Pancreas (tissue), 10 donors: ENCODE measurements at regions not wholly inside any gene's neighbourhood (a gene's known extent, or its start where the extent isn't known, plus 50 kb on each side); places are given as distances from the start of the nearest gene placed in this dataset.

Source experiments
- ATAC-seq, 4 donors: fragments of 200-7000 bp; cut with Tn5 transposase; one replicate each; pipeline versions ENCODE4 v1.8.0 to v1.9.1; 2020; ENCODE audit warnings: mild to moderate bottlenecking in 4 of 4, moderate library complexity in 4 of 4
- DNase-seq, 6 donors: peaks; one replicate each; pipeline ENCODE4 v3.0.0-alpha.2; 2020
- FAIRE-seq: peaks from 2 replicates; lab custom pipeline; 2012; peaks lifted over from hg19 to GRCh38; lab: Jason Lieb, UNC
- H3K27ac ChIP-seq, 4 donors: fragments of 200-600 bp; sonication (generic); 1 replicate in 3 of 4; 2 replicates in 1 of 4; pipeline versions ENCODE4 v1.5.0 to v1.8.0; 2020
- H3K27me3 ChIP-seq, 4 donors: fragments of 200-600 bp; one replicate each; pipeline ENCODE4 v1.8.0; 2021
- H3K36me3 ChIP-seq, 3 donors: fragments of 200-600 bp; sonication (generic) in 1 of 3; one replicate each; pipeline versions ENCODE4 v1.5.0 to v1.8.0; 2020 to 2021
- H3K4me1 ChIP-seq, 3 donors: fragments of 200-600 bp; one replicate each; pipeline ENCODE4 v1.8.0; 2021
- H3K4me3 ChIP-seq, 4 donors: fragments of 200-600 bp; sonication (generic) in 2 of 4; one replicate each; pipeline versions ENCODE4 v1.5.0 to v1.8.0; 2020 to 2021
- H3K9me3 ChIP-seq, 4 donors: fragments of 200-600 bp; one replicate each; pipeline ENCODE4 v1.8.0; 2021
- CTCF ChIP-seq, 4 donors: fragments of 200-600 bp; sonication (generic) in 3 of 4; IDR thresholded peaks; one replicate each; pipeline versions ENCODE4 v1.5.0 to v1.8.0; 2021; ENCODE audit warnings: antibody characterized with exemption in 4 of 4
- WGBS, 2 donors: extraction: QIAGEN DNeasy Blood & Tissue Kit; methylation state at CpG; one replicate each; pipeline ENCODE4 v1.1.7; 2013; 5-methylcytosine and 5-hydroxymethylcytosine counted together
- intact Hi-C, 3 donors: fragments of 100-400 bp; cut with DNase I; formaldehyde crosslinking; loops; one replicate each; pipeline versions ENCODE4 v1.11.1 to v1.14.2; 2022
- donor health status: healthy with polysubstance abuse.
- donor health status: DM: no; HTN: no; CAD: no; lungs with moderate emphysema.
- donor health status: DM: no; HTN: no; CAD: no.
- donor health status: control.
- donor health status: control.
- donor health status: Bipolar disorder and iron deficiency.
- donor health status: DM: yes; HTN: yes; CAD: no.
- donor health status: DM: no; HTN: no; CAD: no.
- donor health status: DM: no; HTN: no; CAD: no.
- donor health status: DM: yes; HTN: yes; CAD: no.

- no peak for FAIRE-seq
- no peak for DNase-seq
- no peak for ATAC-seq
- Histone ChIP-seq H3K4me1 (peaks cover 0 to 6% (median 4%) of the 10 kb centered on the region in 3 donors), H3K27me3 (no peaks in the 10 kb centered on the region), H3K4me3 (no peak overlapping the region), H3K27ac (no peak overlapping the region), H3K9me3 (no peaks in the 10 kb centered on the region), H3K36me3 (no peaks in the 10 kb centered on the region)
- intact Hi-C loops, result no loop called here
- no peak for TF ChIP-seq CTCF (IDR thresholded peaks at IDR 0.05)
- WGBS, 2 donors, result 93 to 95% methylated on average over 10 of the region's 10 CpGs
These were observed 280.7 kb upstream of the CITED2 start for GRCh38 chr6:139654888-139655782.

GRCh38 chr6:139654309-139654708 is 279.9 kb upstream of the CITED2 start:
- H3K9me3 ChIP-seq, result no peaks in the 10 kb centered on the region
- DNase-seq (no peak), FAIRE-seq (no peak), ATAC-seq (no peak)
- 84 to 92% methylated on average over 5 of the region's 5 CpGs for WGBS, 2 donors
- no peak for TF ChIP-seq CTCF (IDR thresholded peaks at IDR 0.05)
- no peaks in the 10 kb centered on the region for H3K27me3 ChIP-seq
- no peaks in the 10 kb centered on the region for H3K36me3 ChIP-seq
- no peak overlapping the region for H3K27ac ChIP-seq
- intact Hi-C loops, result no loop called here
- H3K4me3 ChIP-seq, result no peak overlapping the region
- H3K4me1 ChIP-seq, result peaks cover 0 to 5% (median 4%) of the 10 kb centered on the region in 3 donors

GRCh38 chr6:139653111-139653510 is 278.7 kb upstream of the CITED2 start:
- no peaks in the 10 kb centered on the region for H3K36me3 ChIP-seq
- intact Hi-C loops, result no loop called here
- no peak for TF ChIP-seq CTCF (IDR thresholded peaks at IDR 0.05)
- no peak for DNase-seq
- peaks cover 0 to 4% (median 0%) of the 10 kb centered on the region in 3 donors for H3K4me1 ChIP-seq
- no peak overlapping the region for H3K4me3 ChIP-seq
- FAIRE-seq, result no peak
- WGBS, 2 donors, result 82 to 89% methylated on average over 4 of the region's 4 CpGs
- no peaks in the 10 kb centered on the region for H3K9me3 ChIP-seq
- no peak for ATAC-seq
- no peaks in the 10 kb centered on the region for H3K27me3 ChIP-seq
- H3K27ac ChIP-seq, result no peak overlapping the region

GRCh38 chr6:139650941-139651340 is 276.5 kb upstream of the CITED2 start:
- Histone ChIP-seq H3K4me3 (no peak overlapping the region), H3K4me1 (peaks cover 0 to under 1% (median 0%) of the 10 kb centered on the region in 3 donors), H3K27ac (no peak overlapping the region), H3K27me3 (no peaks in the 10 kb centered on the region), H3K9me3 (no peaks in the 10 kb centered on the region), H3K36me3 (no peaks in the 10 kb centered on the region)
- intact Hi-C loops, result no loop called here
- 82 to 85% methylated on average over 5 of the region's 5 CpGs for WGBS, 2 donors
- DNase-seq (no peak), ATAC-seq (no peak), FAIRE-seq (no peak)
- TF ChIP-seq CTCF (IDR thresholded peaks at IDR 0.05), result no peak

GRCh38 chr6:139649732-139650131 is 275.3 kb upstream of the CITED2 start:
- intact Hi-C loops, result no loop called here
- H3K4me1 ChIP-seq, result no peaks in the 10 kb centered on the region
- H3K9me3 ChIP-seq, result no peaks in the 10 kb centered on the region
- H3K4me3 ChIP-seq, result no peak overlapping the region
- H3K36me3 ChIP-seq, result no peaks in the 10 kb centered on the region
- no peak for DNase-seq
- 83 to 88% methylated on average over 3 of the region's 3 CpGs for WGBS, 2 donors
- no peak for FAIRE-seq
- no peaks in the 10 kb centered on the region for H3K27me3 ChIP-seq
- ATAC-seq, result no peak
- no peak overlapping the region for H3K27ac ChIP-seq
- no peak for TF ChIP-seq CTCF (IDR thresholded peaks at IDR 0.05)
